ENCODE measurements at regions not wholly inside any gene's neighbourhood (a gene's known extent, or its start where the extent isn't known, plus 50 kb on each side); places are given as distances from the start of the nearest gene placed in this dataset.

DNA sequence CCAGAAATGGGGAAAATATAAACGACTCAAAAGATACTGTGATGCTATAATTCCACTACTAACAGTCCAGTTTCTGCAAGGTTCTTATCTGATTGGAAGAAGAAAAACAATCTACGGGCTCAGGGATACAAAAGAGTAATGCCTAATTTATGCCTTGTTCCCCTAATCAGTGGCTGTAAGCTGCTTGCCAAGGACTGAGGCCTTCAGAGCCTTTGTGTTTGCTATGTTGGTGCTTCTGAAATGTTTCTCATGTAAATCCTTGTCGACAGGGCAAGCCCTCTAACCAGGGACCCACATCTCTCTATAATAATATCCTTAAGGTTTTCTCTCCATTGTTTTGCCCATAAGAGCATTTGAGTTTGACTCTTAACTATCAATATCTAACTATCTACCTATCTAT is 89.7 kb upstream of the CLDN10 start:
- Histone ChIP-seq H4K5ac (ENCODE audit: insufficient read length, low read depth, low read length) (no peak overlapping the region), H2BK15ac (ENCODE audit: low read length) (no peak overlapping the region), H3K56ac (replicated peaks; ENCODE audit: insufficient read length, low read depth, low read length) (no peak overlapping the region), H3K18ac (ENCODE audit: extremely low read depth, low read length) (no peak overlapping the region), H3K4me3 (ENCODE audit: extremely low read depth in 1 of 4, insufficient read depth in 2 of 4, low read depth in 3 of 4, low read length in 4 of 4) (no peak overlapping the region), H3K4me2 (ENCODE audit: insufficient read depth in 1 of 2, low read depth in 2 of 2, low read length in 2 of 2) (0 out of 4 replicates have a peak overlapping the region, but pooled peaks of 1 of the 2 experiments have one; percentile 7), H2BK120ac (replicated peaks; ENCODE audit: low read depth, low read length) (no peak overlapping the region), H2BK5ac (ENCODE audit: low read depth, low read length) (no peak overlapping the region), H2AFZ (ENCODE audit: low read length) (peak overlapping the region; percentile 58; the same call in 1 of the 2 replicates), H3K36me3 (ENCODE audit: control insufficient read depth in 2 of 4, insufficient read depth in 4 of 4, low read length in 3 of 4) (no peaks in the 10 kb centered on the region), H2BK12ac (ENCODE audit: low read depth, low read length) (no peak overlapping the region), H3K23me2 (ENCODE audit: low read depth, low read length) (no peaks in the 10 kb centered on the region), H3K79me2 (ENCODE audit: control insufficient read depth in 1 of 2, insufficient read depth in 2 of 2, low read length in 2 of 2) (no peaks in the 10 kb centered on the region), H3K4ac (replicated peaks; ENCODE audit: insufficient read length, low read depth, low read length) (no peak overlapping the region), H2BK20ac (ENCODE audit: low read length) (no peak overlapping the region), H2AK5ac (ENCODE audit: low read depth, low read length) (no peak overlapping the region), H3K27me3 (replicated peaks in 1 of 4; ENCODE audit: control insufficient read depth in 3 of 4, extremely low read depth in 1 of 4, insufficient read depth in 3 of 4, low read length in 3 of 4) (no peaks in the 10 kb centered on the region), H3K23ac (ENCODE audit: insufficient read length) (no peak overlapping the region), H3K14ac (ENCODE audit: insufficient read length) (no peak overlapping the region), H3K27ac (ENCODE audit: low read depth, low read length) (no peak overlapping the region), H4K20me1 (replicated peaks in 1 of 2; ENCODE audit: control insufficient read depth in 1 of 2, insufficient read depth in 2 of 2, low read length in 2 of 2) (no peaks in the 10 kb centered on the region), H4K8ac (ENCODE audit: extremely low read depth, insufficient read depth, low read length) (no peak overlapping the region), H3K9ac (replicated peaks in 1 of 4; ENCODE audit: extremely low read depth in 1 of 4, low read depth in 3 of 4, low read length in 3 of 4) (no peak overlapping the region), H3K79me1 (ENCODE audit: low read depth, low read length) (no peaks in the 10 kb centered on the region), H3K9me3 (ENCODE audit: insufficient read depth in 2 of 2, low read depth in 1 of 2, low read length in 1 of 2) (peaks cover 11 to 12% of the 10 kb centered on the region in 2 experiments), H4K91ac (replicated peaks; ENCODE audit: insufficient read length, low read length) (no peak overlapping the region), H3K4me1 (replicated peaks in 1 of 4; ENCODE audit: control insufficient read depth in 3 of 4, insufficient read depth in 4 of 4, low read length in 3 of 4) (no peaks in the 10 kb centered on the region)
- POLR2A ChIA-PET (ENCODE audit: partially characterized antibody): no interaction called here
- no peak for DNase-seq (ENCODE audit: low read depth in 1 of 2, low spot score in 2 of 2)
- CTCF ChIA-PET (ENCODE audit: partially characterized antibody): interaction anchor here (1.1 to 1.4 kb wide), 2 partner anchors 11 to 272 kb away, joined by 3 read pairs; no protein-coding TSS in a partner anchor
- WGBS, 2 experiments (ENCODE audit: extremely low coverage in 1 of 2, insufficient coverage in 1 of 2, insufficient read length in 1 of 2, insufficient replicate concordance in 2 of 2, low coverage in 1 of 2, low lambda C conversion rate in 2 of 2, missing lambda C conversion rate in 1 of 2): 61% methylated on average over 3 of the region's 3 CpGs; no CpG with 5 or more reads in 1 of the 2 experiments
- TF ChIP-seq KDM5A (IDR thresholded peaks at IDR 0.05; ENCODE audit: low read length) (no peak), RBBP5 (IDR thresholded peaks at IDR 0.05; ENCODE audit: borderline replicate concordance, low read depth, low read length) (no peak), NRF1 (IDR thresholded peaks at IDR 0.05; ENCODE audit: low read depth, low read length) (no peak)
- FAIRE-seq: no peak

Data from H1 (cell line).